ENCODE measurements at regions not wholly inside any gene's neighbourhood (a gene's known extent, or its start where the extent isn't known, plus 50 kb on each side); places are given as distances from the start of the nearest gene placed in this dataset.
"Not testable (repeated sequence)": the region's sequence is repeated elsewhere in the genome, so short reads cannot be mapped to it uniquely, and the experiment has no call there.

DNA sequence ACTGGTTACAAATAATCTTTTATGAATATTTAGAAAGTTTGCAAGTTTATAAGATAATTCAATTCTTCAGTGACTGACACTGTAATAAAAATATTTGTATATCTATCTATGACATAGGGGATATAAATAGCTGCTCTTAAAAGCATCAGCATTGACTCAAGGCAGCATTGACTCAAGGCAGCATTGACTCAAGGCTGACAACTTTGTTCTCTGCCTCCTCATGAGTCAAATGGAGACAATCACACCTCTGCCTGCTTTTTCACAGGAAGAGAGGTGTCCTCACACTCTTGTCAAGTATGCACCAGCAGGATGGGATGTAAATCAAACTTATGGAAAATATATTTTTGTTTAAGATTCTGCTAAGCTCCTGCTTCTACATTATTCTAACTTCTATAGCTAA is 1173.1 kb downstream of the NSUN3 start:
- H3K36me3 ChIP-seq, result no peaks in the 10 kb centered on the region
- H3K27me3 ChIP-seq, result no peaks in the 10 kb centered on the region
- H3K4me1 ChIP-seq, result no peaks in the 10 kb centered on the region
- no peak overlapping the region for H3K27ac ChIP-seq
- intact Hi-C loops (cut with DNase I), result no loop called here
- H3K4me3 ChIP-seq, result no peak overlapping the region
- TF ChIP-seq CTCF (IDR thresholded peaks at IDR 0.05), result no peak
- H3K9me3 ChIP-seq, result peaks cover 0 to 3% (median 0%) of the 10 kb centered on the region in 11 donors
- ATAC-seq (no peak), DNase-seq (no peak)

DNA sequence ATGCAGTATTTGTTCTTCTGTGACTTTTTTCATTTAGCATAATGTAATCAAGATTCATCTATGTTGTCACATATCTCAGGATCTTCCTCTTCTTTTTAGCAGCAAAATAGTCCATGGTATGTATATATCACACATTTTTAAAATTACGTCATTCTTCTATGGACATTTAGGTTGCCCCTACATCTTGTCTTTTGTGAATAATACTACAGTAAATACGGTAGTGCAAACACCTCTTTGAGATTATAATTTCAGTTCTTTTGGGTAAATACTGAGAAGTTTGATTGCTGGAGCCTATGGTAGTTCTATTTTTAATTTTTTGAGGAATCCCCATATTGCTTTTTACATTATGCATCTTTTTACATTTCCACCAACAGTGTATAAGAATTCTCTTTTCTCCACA is 1174.9 kb downstream of the NSUN3 start:
- intact Hi-C loops (cut with DNase I), result no loop called here
- no peaks in the 10 kb centered on the region for H3K27me3 ChIP-seq
- DNase-seq, result no peak
- 42 to 46% methylated on average over 2 of the region's 2 CpGs for WGBS, 2 donors
- H3K27ac ChIP-seq, result no peak overlapping the region
- H3K36me3 ChIP-seq, result no peaks in the 10 kb centered on the region
- no peak for TF ChIP-seq CTCF (IDR thresholded peaks at IDR 0.05)
- H3K9me3 ChIP-seq, result peaks cover 0 to 6% (median 0%) of the 10 kb centered on the region in 11 donors
- no peak overlapping the region for H3K4me3 ChIP-seq
- ATAC-seq, result no peak
- H3K4me1 ChIP-seq, result no peaks in the 10 kb centered on the region

DNA sequence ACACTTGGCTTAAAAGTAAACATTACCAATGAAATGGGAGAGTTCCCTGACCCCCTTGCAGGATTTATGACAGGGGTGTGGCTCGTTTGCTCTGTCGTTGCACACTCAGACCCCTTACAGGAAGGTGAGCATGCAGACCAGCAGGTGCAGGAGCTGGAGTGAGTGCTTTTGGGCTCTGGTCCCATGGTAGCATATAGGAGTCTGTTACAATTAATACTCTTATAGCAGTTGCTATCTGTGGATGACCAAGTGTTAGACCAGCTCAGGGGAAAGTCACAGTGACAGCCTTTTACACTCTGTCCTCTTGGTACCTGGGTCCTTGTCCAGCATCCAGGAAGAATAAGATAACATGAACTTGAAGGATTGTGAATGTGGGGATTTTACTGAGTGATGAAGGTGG is 1177.5 kb downstream of the NSUN3 start:
- Histone ChIP-seq H3K4me1 (no peaks in the 10 kb centered on the region), H3K4me3 (no peak overlapping the region), H3K36me3 (no peaks in the 10 kb centered on the region), H3K27me3 (no peaks in the 10 kb centered on the region), H3K27ac (no peak overlapping the region), H3K9me3 (peaks cover 0 to 6% (median 0%) of the 10 kb centered on the region in 11 donors)
- ATAC-seq (no peak), DNase-seq (no peak)
- TF ChIP-seq CTCF (IDR thresholded peaks at IDR 0.05), result no peak
- intact Hi-C loops (cut with DNase I), result no loop called here
- WGBS, 2 donors, result 82 to 85% methylated on average over 2 of the region's 2 CpGs

DNA sequence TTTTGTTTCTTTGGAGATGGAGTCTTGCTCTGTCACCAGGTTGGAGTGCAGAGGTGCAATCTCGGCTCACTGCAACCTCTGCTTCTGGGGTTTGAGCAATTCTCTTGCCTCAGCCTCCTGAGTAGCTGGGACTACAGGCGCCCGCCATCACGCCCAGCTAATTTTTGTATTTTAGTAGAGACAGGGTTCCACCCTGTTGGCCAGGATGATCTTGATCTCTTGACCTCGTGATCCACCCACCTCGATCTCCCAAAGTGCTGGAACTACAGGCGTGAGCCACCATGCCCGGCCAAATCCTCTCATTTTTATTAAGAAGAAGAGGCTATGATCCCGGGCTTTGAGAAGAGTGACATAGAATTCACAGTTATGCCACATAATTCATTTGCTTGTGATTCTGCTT is 1178.4 kb downstream of the NSUN3 start:
- DNase-seq; H3K9me3 ChIP-seq; H3K27me3 ChIP-seq; intact Hi-C loops (cut with DNase I); H3K36me3 ChIP-seq; H3K4me3 ChIP-seq; H3K27ac ChIP-seq; H3K4me1 ChIP-seq; ATAC-seq: not testable (repeated sequence)
- WGBS, 2 donors, result 88 to 94% methylated on average over 9 of the region's 9 CpGs

- intact Hi-C loops (cut with DNase I), result no loop called here
- Histone ChIP-seq H3K36me3 (no peaks in the 10 kb centered on the region), H3K4me1 (no peaks in the 10 kb centered on the region)
Observed at GRCh38 chr3:95246413-95246812, 1183.6 kb downstream of the NSUN3 start.

More at GRCh38 chr3:95246413-95246812, 1183.6 kb downstream of the NSUN3 start:
- no peak overlapping the region for H3K27ac ChIP-seq
- no peak for ATAC-seq
- no peak overlapping the region for H3K4me3 ChIP-seq
- H3K27me3 ChIP-seq, result no peaks in the 10 kb centered on the region
- peaks cover 0 to 6% (median 0%) of the 10 kb centered on the region in 11 donors for H3K9me3 ChIP-seq
- TF ChIP-seq CTCF (IDR thresholded peaks at IDR 0.05), result no peak
- WGBS, 2 donors, result 81 to 82% methylated on average over 5 of the region's 5 CpGs
- no peak for DNase-seq

Data from heart right ventricle (tissue), 16 donors.